Activated CD8-positive, alpha-beta memory T cell treated with anti-CD3 and anti-CD28 coated beads, Interleukin-2, amount 50 U/mL, for 24 hours (primary cell): ENCODE measurements at regions not wholly inside any gene's neighbourhood (a gene's known extent, or its start where the extent isn't known, plus 50 kb on each side); places are given as distances from the start of the nearest gene placed in this dataset.
"Not testable (repeated sequence)": the region's sequence is repeated elsewhere in the genome, so short reads cannot be mapped to it uniquely, and the experiment has no call there.

ENCODE experiments used
- DNase-seq: peaks from one replicate; pipeline ENCODE4 v3.0.0-alpha.2; 2020; ENCODE audit errors: extremely low read depth

GRCh38 chr12:91461061-91461460 lies 278.4 kb upstream of the DCN start:
- no peak for DNase-seq

GRCh38 chr12:91460469-91460868 lies 277.9 kb upstream of the DCN start:
- DNase-seq: no peak

GRCh38 chr12:91455321-91455720 lies 272.7 kb upstream of the DCN start:
- no peak for DNase-seq

- no peak for DNase-seq
Measured at GRCh38 chr12:91454179-91454578, 271.6 kb upstream of the DCN start.

- not testable (repeated sequence) for DNase-seq
Measured at GRCh38 chr12:91452464-91452863, 269.8 kb upstream of the DCN start.

- DNase-seq: no peak
Measured at GRCh38 chr12:91441993-91442952, 259.7 kb upstream of the DCN start.

- DNase-seq: no peak
Measured at GRCh38 chr12:91441246-91441645, 258.6 kb upstream of the DCN start.

GRCh38 chr12:91434081-91434480 lies 251.5 kb upstream of the DCN start:
- DNase-seq: no peak

GRCh38 chr12:91432755-91433154 lies 250.1 kb upstream of the DCN start:
- no peak for DNase-seq

- no peak for DNase-seq
Measured at GRCh38 chr12:91432089-91432488, 249.5 kb upstream of the DCN start.

GRCh38 chr12:91424506-91424905 lies 241.9 kb upstream of the DCN start:
- no peak for DNase-seq

GRCh38 chr12:91423693-91424050 lies 241.1 kb upstream of the DCN start:
- DNase-seq: no peak

- no peak for DNase-seq
Measured at GRCh38 chr12:91422811-91423692, 240.4 kb upstream of the DCN start.

GRCh38 chr12:91422127-91422526 lies 239.5 kb upstream of the DCN start:
- no peak for DNase-seq

GRCh38 chr12:91419809-91420208 lies 237.2 kb upstream of the DCN start:
- DNase-seq: no peak

- no peak for DNase-seq
Measured at GRCh38 chr12:91418221-91419090, 235.8 kb upstream of the DCN start.

GRCh38 chr12:91417650-91418049 lies 235.0 kb upstream of the DCN start:
- no peak for DNase-seq

- no peak for DNase-seq
Measured at GRCh38 chr12:91414636-91415035, 232.0 kb upstream of the DCN start.

GRCh38 chr12:91413581-91414546 lies 231.2 kb upstream of the DCN start:
- DNase-seq: no peak

GRCh38 chr12:91406920-91407341 lies 224.3 kb upstream of the DCN start:
- no peak for DNase-seq

- DNase-seq: no peak
Measured at GRCh38 chr12:91404441-91404840, 221.8 kb upstream of the DCN start.
